ENCODE measurements at regions not wholly inside any gene's neighbourhood (a gene's known extent, or its start where the extent isn't known, plus 50 kb on each side); places are given as distances from the start of the nearest gene placed in this dataset.

DNA sequence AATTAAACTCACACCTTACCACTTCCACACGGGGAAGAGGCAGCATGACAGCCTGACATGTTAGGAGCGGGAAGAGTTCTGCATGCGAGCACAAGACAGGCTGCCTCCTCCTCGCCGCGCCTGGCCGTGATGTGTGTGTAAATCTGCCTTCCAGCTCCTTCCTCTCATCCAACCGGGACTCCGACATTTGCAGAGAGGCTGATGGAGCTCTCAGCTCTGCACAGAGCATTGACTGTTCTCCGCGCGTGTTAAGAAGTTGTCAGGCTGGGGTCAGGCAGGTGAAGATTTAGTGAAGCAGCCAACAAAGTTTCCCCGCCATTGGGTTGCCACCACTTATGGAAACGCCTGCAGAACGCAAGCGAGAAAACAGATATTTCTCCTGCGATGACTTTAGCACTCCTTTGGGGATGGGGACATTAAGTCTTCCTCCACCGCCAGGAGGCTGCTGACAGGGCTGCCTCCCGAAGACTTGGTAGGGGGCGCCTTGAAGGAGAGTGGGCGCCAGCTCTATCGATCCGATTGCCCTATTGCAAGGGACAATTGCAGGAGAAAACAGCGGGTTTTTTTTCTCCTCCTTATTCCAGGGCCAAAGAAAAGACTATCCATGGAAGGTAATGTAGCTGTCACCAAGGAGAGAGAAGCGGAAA is 213.9 kb upstream of the TSHZ3 start:
- Histone ChIP-seq H3K27me3 (ENCODE audit: control insufficient read depth, extremely low read depth, insufficient read depth, low read length) (no peaks in the 10 kb centered on the region), H3K4me3 (ENCODE audit: control insufficient read depth in 2 of 3, extremely low read depth in 1 of 3, insufficient read depth in 2 of 3, low read depth in 1 of 3, low read length in 3 of 3) (no peak overlapping the region), H3K4me2 (ENCODE audit: control insufficient read depth, extremely low read depth, insufficient read depth, low read depth, low read length) (no peak overlapping the region), H2AFZ (ENCODE audit: control insufficient read depth, low read length) (no peak overlapping the region), H3K9me1 (ENCODE audit: control insufficient read depth, extremely low read depth, insufficient read depth, low read length) (no peaks in the 10 kb centered on the region), H3K9me3 (ENCODE audit: control insufficient read depth, low read depth, low read length) (peaks cover 14% of the 10 kb centered on the region), H3K27ac (ENCODE audit: control insufficient read depth, insufficient read depth, low read length) (no peak overlapping the region), H3K4me1 (ENCODE audit: control insufficient read depth, extremely low read depth, insufficient read depth, low read length) (no peaks in the 10 kb centered on the region), H3K36me3 (ENCODE audit: control insufficient read depth in 2 of 2, extremely low read depth in 1 of 2, insufficient read depth in 2 of 2, low read length in 2 of 2) (no peaks in the 10 kb centered on the region), H3K9ac (ENCODE audit: control insufficient read depth, extremely low read depth, insufficient read depth, low read length) (no peak overlapping the region), H3K79me2 (ENCODE audit: control insufficient read depth, insufficient read depth, low read length) (no peaks in the 10 kb centered on the region), H4K20me1 (ENCODE audit: control insufficient read depth, extremely low read depth, insufficient read depth, low read length) (no peaks in the 10 kb centered on the region)
- DNase-seq (ENCODE audit: low read depth, low spot score) = no peak
- no peak for FAIRE-seq
- TF ChIP-seq, protein P1, sequence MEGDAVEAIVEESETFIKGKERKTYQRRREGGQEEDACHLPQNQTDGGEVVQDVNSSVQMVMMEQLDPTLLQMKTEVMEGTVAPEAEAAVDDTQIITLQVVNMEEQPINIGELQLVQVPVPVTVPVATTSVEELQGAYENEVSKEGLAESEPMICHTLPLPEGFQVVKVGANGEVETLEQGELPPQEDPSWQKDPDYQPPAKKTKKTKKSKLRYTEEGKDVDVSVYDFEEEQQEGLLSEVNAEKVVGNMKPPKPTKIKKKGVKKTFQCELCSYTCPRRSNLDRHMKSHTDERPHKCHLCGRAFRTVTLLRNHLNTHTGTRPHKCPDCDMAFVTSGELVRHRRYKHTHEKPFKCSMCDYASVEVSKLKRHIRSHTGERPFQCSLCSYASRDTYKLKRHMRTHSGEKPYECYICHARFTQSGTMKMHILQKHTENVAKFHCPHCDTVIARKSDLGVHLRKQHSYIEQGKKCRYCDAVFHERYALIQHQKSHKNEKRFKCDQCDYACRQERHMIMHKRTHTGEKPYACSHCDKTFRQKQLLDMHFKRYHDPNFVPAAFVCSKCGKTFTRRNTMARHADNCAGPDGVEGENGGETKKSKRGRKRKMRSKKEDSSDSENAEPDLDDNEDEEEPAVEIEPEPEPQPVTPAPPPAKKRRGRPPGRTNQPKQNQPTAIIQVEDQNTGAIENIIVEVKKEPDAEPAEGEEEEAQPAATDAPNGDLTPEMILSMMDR (optimal IDR thresholded peaks at IDR 0.05 in 1 of 3, IDR thresholded peaks at IDR 0.05 in 1 of 3, conservative IDR thresholded peaks at IDR 0.05 in 1 of 3; ENCODE audit: extremely low read depth in 1 of 3, insufficient read depth in 2 of 3, low read length in 3 of 3) = no peak
- TF ChIP-seq EZH2 (IDR thresholded peaks at IDR 0.05; ENCODE audit: low read length) = no peak
- dilution Hi-C loops (cut with MboI; ENCODE audit: extremely low pct_ligation_motif_present, low sequenced_read_pairs) = no loop called here

DNA sequence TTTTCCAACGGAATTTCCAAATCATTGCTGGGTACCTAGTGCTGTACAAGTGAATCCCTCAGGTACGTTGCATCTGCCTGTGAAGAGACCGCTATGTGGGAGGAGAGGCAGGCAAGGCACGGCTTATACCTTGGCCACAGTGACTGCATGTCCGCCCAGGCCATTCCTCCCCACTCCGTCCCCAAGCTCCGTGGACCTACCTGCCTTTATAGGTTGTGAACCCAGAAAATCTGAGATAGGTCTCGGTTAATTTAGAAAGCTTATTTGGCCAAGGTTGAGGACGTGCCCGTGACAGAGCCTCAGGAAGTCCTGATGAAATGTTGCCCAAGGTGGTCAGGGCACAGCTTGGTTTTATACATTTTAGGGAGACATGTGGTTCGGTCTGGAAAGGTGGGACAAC is 218.5 kb upstream of the TSHZ3 start:
- Histone ChIP-seq H3K4me1 (ENCODE audit: control insufficient read depth, extremely low read depth, insufficient read depth, low read length) (no peaks in the 10 kb centered on the region), H3K9me1 (ENCODE audit: control insufficient read depth, extremely low read depth, insufficient read depth, low read length) (no peaks in the 10 kb centered on the region), H3K9me3 (ENCODE audit: control insufficient read depth, low read depth, low read length) (peaks cover 12% of the 10 kb centered on the region), H3K27ac (ENCODE audit: control insufficient read depth, insufficient read depth, low read length) (no peak overlapping the region), H3K4me3 (ENCODE audit: control insufficient read depth in 2 of 3, extremely low read depth in 1 of 3, insufficient read depth in 2 of 3, low read depth in 1 of 3, low read length in 3 of 3) (no peak overlapping the region), H3K9ac (ENCODE audit: control insufficient read depth, extremely low read depth, insufficient read depth, low read length) (no peak overlapping the region), H3K36me3 (ENCODE audit: control insufficient read depth in 2 of 2, extremely low read depth in 1 of 2, insufficient read depth in 2 of 2, low read length in 2 of 2) (no peaks in the 10 kb centered on the region), H4K20me1 (ENCODE audit: control insufficient read depth, extremely low read depth, insufficient read depth, low read length) (no peaks in the 10 kb centered on the region), H3K79me2 (ENCODE audit: control insufficient read depth, insufficient read depth, low read length) (no peaks in the 10 kb centered on the region), H2AFZ (ENCODE audit: control insufficient read depth, low read length) (no peak overlapping the region), H3K27me3 (ENCODE audit: control insufficient read depth, extremely low read depth, insufficient read depth, low read length) (no peaks in the 10 kb centered on the region), H3K4me2 (ENCODE audit: control insufficient read depth, extremely low read depth, insufficient read depth, low read depth, low read length) (no peak overlapping the region)
- no peak for TF ChIP-seq EZH2 (IDR thresholded peaks at IDR 0.05; ENCODE audit: low read length)
- TF ChIP-seq, protein P1 (optimal IDR thresholded peaks at IDR 0.05 in 1 of 3, IDR thresholded peaks at IDR 0.05 in 1 of 3, conservative IDR thresholded peaks at IDR 0.05 in 1 of 3; ENCODE audit: extremely low read depth in 1 of 3, insufficient read depth in 2 of 3, low read length in 3 of 3) = no peak
- FAIRE-seq (no peak), DNase-seq (ENCODE audit: low read depth, low spot score) (no peak)
- dilution Hi-C loops (cut with MboI; ENCODE audit: extremely low pct_ligation_motif_present, low sequenced_read_pairs) = no loop called here

Data from keratinocyte (primary cell).